ENCODE measurements at regions not wholly inside any gene's neighbourhood (a gene's known extent, or its start where the extent isn't known, plus 50 kb on each side); places are given as distances from the start of the nearest gene placed in this dataset.

- TF ChIP-seq, protein P1, sequence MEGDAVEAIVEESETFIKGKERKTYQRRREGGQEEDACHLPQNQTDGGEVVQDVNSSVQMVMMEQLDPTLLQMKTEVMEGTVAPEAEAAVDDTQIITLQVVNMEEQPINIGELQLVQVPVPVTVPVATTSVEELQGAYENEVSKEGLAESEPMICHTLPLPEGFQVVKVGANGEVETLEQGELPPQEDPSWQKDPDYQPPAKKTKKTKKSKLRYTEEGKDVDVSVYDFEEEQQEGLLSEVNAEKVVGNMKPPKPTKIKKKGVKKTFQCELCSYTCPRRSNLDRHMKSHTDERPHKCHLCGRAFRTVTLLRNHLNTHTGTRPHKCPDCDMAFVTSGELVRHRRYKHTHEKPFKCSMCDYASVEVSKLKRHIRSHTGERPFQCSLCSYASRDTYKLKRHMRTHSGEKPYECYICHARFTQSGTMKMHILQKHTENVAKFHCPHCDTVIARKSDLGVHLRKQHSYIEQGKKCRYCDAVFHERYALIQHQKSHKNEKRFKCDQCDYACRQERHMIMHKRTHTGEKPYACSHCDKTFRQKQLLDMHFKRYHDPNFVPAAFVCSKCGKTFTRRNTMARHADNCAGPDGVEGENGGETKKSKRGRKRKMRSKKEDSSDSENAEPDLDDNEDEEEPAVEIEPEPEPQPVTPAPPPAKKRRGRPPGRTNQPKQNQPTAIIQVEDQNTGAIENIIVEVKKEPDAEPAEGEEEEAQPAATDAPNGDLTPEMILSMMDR (IDR thresholded peaks at IDR 0.05) = no peak
- no peak for TF ChIP-seq POLR2A (IDR thresholded peaks at IDR 0.05)
Observed at GRCh38 chr3:73255609-73256029, 194.2 kb downstream of the EBLN2 start.

Measured in body of pancreas (tissue), 4 donors.